ENCODE measurements at regions not wholly inside any gene's neighbourhood (a gene's known extent, or its start where the extent isn't known, plus 50 kb on each side); places are given as distances from the start of the nearest gene placed in this dataset.

GRCh38 chr2:120613742-120614571 lies 121.7 kb upstream of the GLI2 start:
- TF ChIP-seq CTCF (IDR thresholded peaks at IDR 0.05): no peak
- no peak for TF ChIP-seq POLR2A (IDR thresholded peaks at IDR 0.05)
